ENCODE measurements at regions not wholly inside any gene's neighbourhood (a gene's known extent, or its start where the extent isn't known, plus 50 kb on each side); places are given as distances from the start of the nearest gene placed in this dataset.

GRCh38 chr6:164013480-164014208 is 599.1 kb downstream of the QKI start:
- no peak overlapping the region for H4K5ac ChIP-seq (ENCODE audit: low read depth, low read length)
- CTCF ChIA-PET = no interaction called here
- no peak overlapping the region for H2BK15ac ChIP-seq (ENCODE audit: low read depth, low read length)
- H3K27ac ChIP-seq (ENCODE audit: insufficient read depth, low read length) = no peak overlapping the region
- no peak overlapping the region for H4K91ac ChIP-seq (ENCODE audit: insufficient read depth, low read depth, low read length)
- no peak overlapping the region for H3K9ac ChIP-seq (ENCODE audit: low read depth, low read length)
- H3K18ac ChIP-seq (ENCODE audit: low read depth, low read length) = no peak overlapping the region
- H3K4me1 ChIP-seq (ENCODE audit: control insufficient read depth, insufficient read depth, low read length) = no peaks in the 10 kb centered on the region
- no peaks in the 10 kb centered on the region for H4K20me1 ChIP-seq (ENCODE audit: insufficient read depth, low read length)
- H3K4ac ChIP-seq (ENCODE audit: low read depth, low read length) = no peak overlapping the region
- peaks cover 10% of the 10 kb centered on the region for H3K9me3 ChIP-seq (ENCODE audit: control insufficient read depth, insufficient read depth, low read length)
- no peak overlapping the region for H4K8ac ChIP-seq (ENCODE audit: low read depth in 2 of 2, low read length in 2 of 2)
- WGBS, 2 experiments (ENCODE audit: extremely low coverage in 2 of 2, insufficient read length in 1 of 2) = no CpG with 5 or more reads among the region's 5 CpGs
- no peak overlapping the region for H2BK20ac ChIP-seq (ENCODE audit: low read depth, low read length)
- H2BK120ac ChIP-seq (ENCODE audit: low read depth, low read length) = no peak overlapping the region
- H3K56ac ChIP-seq (ENCODE audit: extremely low read depth, insufficient read depth, low read length) = no peak overlapping the region
- H3K23ac ChIP-seq (ENCODE audit: low read depth, low read length) = no peak overlapping the region
- no peak for DNase-seq
- no peak overlapping the region for H2AK9ac ChIP-seq (replicated peaks; ENCODE audit: low read depth, low read length, poor library complexity)
- BruUV-seq (replicated peaks) = no TSS peak
- H3K4me3 ChIP-seq (ENCODE audit: insufficient read depth, low read depth, low read length) = no peak overlapping the region
- intact Hi-C loops (cut with micrococcal nuclease) = no loop called here
- H3K4me2 ChIP-seq (ENCODE audit: low read depth, low read length) = no peak overlapping the region
- POLR2A ChIA-PET (ENCODE audit: unreplicated experiment) = no interaction called here
- ATAC-seq (ENCODE audit: low read depth) = no peak
- no peak overlapping the region for H2AFZ ChIP-seq (replicated peaks; ENCODE audit: low read length, poor library complexity)
- H2AK5ac ChIP-seq (ENCODE audit: low read depth, low read length) = no peak overlapping the region
- H3K14ac ChIP-seq (replicated peaks; ENCODE audit: low read depth, low read length) = no peak overlapping the region
- dilution Hi-C loops (cut with HindIII; ENCODE audit: low sequenced_read_pairs, unreplicated experiment) = no loop called here
- no peak overlapping the region for H2BK5ac ChIP-seq (ENCODE audit: low read depth, low read length, poor library complexity, severe bottlenecking)
- in situ Hi-C loops (cut with MboI; ENCODE audit: low sequenced_read_pairs) = no loop called here
- no peaks in the 10 kb centered on the region for H3K27me3 ChIP-seq (ENCODE audit: control insufficient read depth, insufficient read depth, low read length)
- no peak for TF ChIP-seq MAZ (IDR thresholded peaks at IDR 0.05; ENCODE audit: borderline replicate concordance, low read depth, low read length)
- TF ChIP-seq MAFK (IDR thresholded peaks at IDR 0.05; ENCODE audit: low read depth, low read length) = no peak
- no peak for TF ChIP-seq CTCF (conservative IDR thresholded peaks at IDR 0.05; ENCODE audit: low read depth, low read length)
- TF ChIP-seq USF2 (IDR thresholded peaks at IDR 0.05; ENCODE audit: low read depth, low read length) = no peak
- no peak for TF ChIP-seq MXI1 (IDR thresholded peaks at IDR 0.05; ENCODE audit: borderline replicate concordance, low read depth, low read length)
- TF ChIP-seq FOS (IDR thresholded peaks at IDR 0.05; ENCODE audit: low read depth, low read length) = no peak
- TF ChIP-seq ELK1 (IDR thresholded peaks at IDR 0.05; ENCODE audit: borderline replicate concordance, low read depth, low read length) = no peak
- no peak for TF ChIP-seq NFE2L2 (IDR thresholded peaks at IDR 0.05; ENCODE audit: low read depth, low read length)
- no peak for TF ChIP-seq RCOR1 (IDR thresholded peaks at IDR 0.05; ENCODE audit: insufficient replicate concordance, low read length)
- TF ChIP-seq BHLHE40 (IDR thresholded peaks at IDR 0.05; ENCODE audit: low read depth, low read length) = no peak
- TF ChIP-seq RFX5 (IDR thresholded peaks at IDR 0.05; ENCODE audit: low read depth, low read length) = no peak
- TF ChIP-seq POLR2A (IDR thresholded peaks at IDR 0.05; ENCODE audit: low read depth, low read length) = no peak
- TF ChIP-seq CHD1 (IDR thresholded peaks at IDR 0.05; ENCODE audit: low read depth, low read length) = no peak
- TF ChIP-seq CEBPB (IDR thresholded peaks at IDR 0.05; ENCODE audit: low read depth, low read length) = no peak
- no peak for TF ChIP-seq RAD21 (IDR thresholded peaks at IDR 0.05; ENCODE audit: low read length)
- no peak for TF ChIP-seq SMC3 (IDR thresholded peaks at IDR 0.05; ENCODE audit: low read depth, low read length)
- no peaks in the 10 kb centered on the region for H3K79me1 ChIP-seq (ENCODE audit: low read depth in 1 of 2, low read length in 2 of 2)
- no peaks in the 10 kb centered on the region for H3K9me1 ChIP-seq (ENCODE audit: insufficient read depth, low read length)
- H3K36me3 ChIP-seq (ENCODE audit: control insufficient read depth, insufficient read depth, low read length) = no peaks in the 10 kb centered on the region

All from IMR-90 (cell line).